HUES64 (cell line): ENCODE measurements at regions not wholly inside any gene's neighbourhood (a gene's known extent, or its start where the extent isn't known, plus 50 kb on each side); places are given as distances from the start of the nearest gene placed in this dataset.

Source experiments
- H3K27ac ChIP-seq: 2 replicates; pipeline ENCODE4 v1.7.0; 2013; ENCODE audit warnings: low read depth, low read length, inconsistent platforms
- H3K27me3 ChIP-seq: 2 replicates; pipeline ENCODE4 v1.6.1; 2013; ENCODE audit warnings: mild to moderate bottlenecking, low read length; ENCODE audit not compliant: insufficient read depth
- H3K36me3 ChIP-seq: 2 replicates; pipeline ENCODE4 v1.6.1; 2013; ENCODE audit warnings: mild to moderate bottlenecking, low read length; ENCODE audit not compliant: insufficient read depth
- H3K4me1 ChIP-seq: 2 replicates; pipeline ENCODE4 v1.6.1; 2013; ENCODE audit warnings: mild to moderate bottlenecking, low read length, moderate library complexity; ENCODE audit not compliant: insufficient read depth
- H3K4me3 ChIP-seq: 2 replicates; pipeline ENCODE4 v1.5.1; 2013; ENCODE audit warnings: mild to moderate bottlenecking, low read length, moderate library complexity
- H3K9ac ChIP-seq: 2 replicates; pipeline ENCODE4 v1.6.1; 2013; ENCODE audit warnings: mild to moderate bottlenecking, low read depth, low read length
- H3K9me3 ChIP-seq: 2 replicates; pipeline ENCODE4 v1.6.1; 2013; ENCODE audit warnings: low read depth, low read length; ENCODE audit not compliant: insufficient read depth
- WGBS: fragments of 150-250, 120-280 bp; methylation state at CpG from one replicate; pipeline ENCODE4 v1.1.7; 2013; ENCODE audit warnings: missing lambda C conversion rate; 5-methylcytosine and 5-hydroxymethylcytosine counted together

DNA sequence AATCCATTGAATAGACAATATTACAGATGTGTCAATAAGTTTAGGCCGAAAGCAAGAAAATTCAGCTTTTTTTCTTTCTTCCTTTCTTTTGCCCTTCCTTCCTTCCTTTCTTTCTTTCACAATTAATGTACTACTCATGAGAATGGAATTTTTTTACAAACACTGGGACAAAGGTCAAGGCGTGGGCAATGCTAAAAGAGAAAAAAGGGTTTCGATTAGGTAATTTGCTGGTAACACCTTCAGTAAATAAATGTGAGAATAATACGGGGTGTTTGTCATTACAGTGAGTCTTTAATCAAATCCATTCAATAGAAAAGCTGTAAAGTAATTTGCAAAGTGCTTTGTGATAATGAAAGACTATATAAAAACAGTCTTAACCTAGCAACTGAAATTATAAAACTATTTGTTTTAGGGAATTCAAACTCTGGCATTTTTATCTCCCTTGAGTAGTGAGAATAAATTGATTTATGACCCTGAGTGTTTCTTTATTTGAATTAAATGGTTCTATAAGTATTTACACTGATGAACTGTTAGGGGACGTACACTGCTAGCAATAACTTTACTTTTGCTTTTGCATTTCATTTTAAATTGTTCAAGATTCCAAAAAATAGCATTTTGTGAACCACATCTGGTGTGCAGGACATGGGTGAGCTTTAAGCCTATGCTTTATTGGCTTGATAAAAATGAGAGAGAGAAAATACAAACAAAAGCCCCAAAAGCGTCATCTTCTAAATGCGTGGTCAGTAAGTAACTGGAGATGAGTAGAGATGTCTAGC, 104.2 kb upstream of the THRB start:
- WGBS, result 76% methylated on average over 7 of the region's 7 CpGs
- Histone ChIP-seq H3K36me3 (no peaks in the 10 kb centered on the region), H3K9me3 (no peaks in the 10 kb centered on the region), H3K9ac (no peak overlapping the region), H3K4me3 (no peak overlapping the region), H3K4me1 (peaks cover 16% of the 10 kb centered on the region), H3K27me3 (no peaks in the 10 kb centered on the region), H3K27ac (no peak overlapping the region)

DNA sequence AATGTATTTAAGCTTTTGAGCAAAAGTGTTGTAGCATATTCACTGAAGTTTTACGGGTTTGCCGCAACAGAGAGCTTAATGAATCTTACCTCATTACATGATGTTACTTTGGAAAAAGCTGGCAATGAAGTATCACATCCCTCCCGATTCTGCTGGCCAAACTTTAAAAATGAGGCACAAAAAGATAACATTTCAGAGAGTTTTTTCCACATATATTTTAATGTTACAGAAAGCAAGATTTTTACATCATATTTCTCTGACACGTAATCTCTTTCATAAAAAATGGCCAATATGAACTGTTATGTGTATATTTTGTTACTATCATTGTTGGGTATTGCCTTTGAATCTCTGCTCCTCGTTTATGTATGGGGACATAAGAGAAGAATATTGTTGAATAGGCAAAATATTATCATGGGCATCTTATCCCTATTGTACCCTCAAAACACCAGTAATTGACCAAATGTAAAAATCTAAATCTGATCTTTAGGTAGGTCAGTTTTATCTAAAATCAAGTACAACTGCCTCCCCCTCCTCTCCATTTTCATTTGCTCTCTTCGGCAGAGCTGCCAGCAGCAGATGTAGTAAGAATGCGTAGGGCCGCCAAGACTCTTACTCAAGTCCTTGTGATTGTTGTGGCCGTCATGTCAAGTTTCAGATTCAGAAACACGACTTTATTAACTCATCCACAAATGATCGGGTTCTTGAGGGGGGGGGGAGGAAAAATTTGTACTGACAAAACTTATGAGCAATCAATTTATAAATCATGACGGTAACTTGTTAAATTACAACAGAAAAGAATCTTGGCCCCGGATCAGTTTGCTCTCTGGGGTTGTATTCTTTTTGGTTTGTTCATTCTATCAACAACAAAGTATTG, 106.7 kb upstream of the THRB start:
- H3K9me3 ChIP-seq, result no peaks in the 10 kb centered on the region
- peaks cover 16% of the 10 kb centered on the region for H3K4me1 ChIP-seq
- no peak overlapping the region for H3K27ac ChIP-seq
- H3K27me3 ChIP-seq, result no peaks in the 10 kb centered on the region
- H3K9ac ChIP-seq, result no peak overlapping the region
- WGBS, result 89% methylated on average over 10 of the region's 13 CpGs
- no peak overlapping the region for H3K4me3 ChIP-seq
- no peaks in the 10 kb centered on the region for H3K36me3 ChIP-seq

DNA sequence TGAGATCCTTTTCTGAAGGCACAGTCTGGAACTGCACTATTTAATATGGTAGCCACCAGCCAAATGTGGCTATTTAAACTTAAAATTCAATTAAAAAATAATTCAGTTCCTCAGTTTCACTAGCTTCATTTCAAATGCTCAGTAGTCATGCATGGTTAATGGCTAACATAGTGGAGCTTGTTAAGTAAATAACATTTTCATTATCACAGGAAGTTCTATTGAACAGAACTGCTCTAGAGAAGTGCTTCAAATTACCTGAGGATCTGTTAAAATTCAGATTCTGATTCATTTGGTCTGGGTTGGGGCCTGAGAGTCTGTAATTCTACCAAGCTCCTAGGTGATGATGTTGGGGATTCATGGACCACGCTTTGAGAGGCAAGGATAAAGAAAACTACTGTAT, 109.6 kb upstream of the THRB start:
- H3K36me3 ChIP-seq, result no peaks in the 10 kb centered on the region
- peaks cover 2% of the 10 kb centered on the region for H3K4me1 ChIP-seq
- no peak overlapping the region for H3K4me3 ChIP-seq
- no peaks in the 10 kb centered on the region for H3K9me3 ChIP-seq
- 95% methylated on average over 1 of the region's 1 CpG for WGBS
- H3K9ac ChIP-seq, result no peak overlapping the region
- H3K27ac ChIP-seq, result no peak overlapping the region
- H3K27me3 ChIP-seq, result no peaks in the 10 kb centered on the region

DNA sequence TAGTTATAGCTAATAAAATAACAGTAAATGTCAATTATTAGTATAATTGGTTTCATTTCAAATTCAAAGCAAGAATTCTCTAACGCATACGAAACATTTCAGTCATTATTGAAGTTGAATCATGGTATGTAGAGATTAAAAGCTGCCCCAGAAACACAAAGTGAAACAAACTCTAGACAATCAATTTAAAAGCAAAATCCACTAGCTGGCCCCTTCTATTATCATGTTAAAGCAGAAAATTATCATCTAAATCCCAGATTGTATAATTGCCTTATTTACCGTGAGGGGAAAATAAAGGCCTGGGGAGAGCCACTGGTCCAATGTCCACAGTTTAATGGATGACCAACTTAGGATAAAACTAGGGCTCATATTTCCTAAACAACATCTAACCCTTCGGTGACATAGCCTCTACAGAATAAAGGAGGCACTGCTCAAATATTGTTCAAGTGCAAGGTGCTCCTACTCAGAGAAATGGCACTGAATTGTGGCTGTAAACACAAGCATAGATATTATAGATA, 110.9 kb upstream of the THRB start:
- H3K27me3 ChIP-seq, result no peaks in the 10 kb centered on the region
- no peak overlapping the region for H3K4me3 ChIP-seq
- WGBS, result 94% methylated on average over 2 of the region's 4 CpGs
- no peaks in the 10 kb centered on the region for H3K9me3 ChIP-seq
- no peaks in the 10 kb centered on the region; the same call in 1 of the 2 replicates for H3K4me1 ChIP-seq
- H3K36me3 ChIP-seq, result no peaks in the 10 kb centered on the region
- H3K9ac ChIP-seq, result no peak overlapping the region
- H3K27ac ChIP-seq, result no peak overlapping the region

DNA sequence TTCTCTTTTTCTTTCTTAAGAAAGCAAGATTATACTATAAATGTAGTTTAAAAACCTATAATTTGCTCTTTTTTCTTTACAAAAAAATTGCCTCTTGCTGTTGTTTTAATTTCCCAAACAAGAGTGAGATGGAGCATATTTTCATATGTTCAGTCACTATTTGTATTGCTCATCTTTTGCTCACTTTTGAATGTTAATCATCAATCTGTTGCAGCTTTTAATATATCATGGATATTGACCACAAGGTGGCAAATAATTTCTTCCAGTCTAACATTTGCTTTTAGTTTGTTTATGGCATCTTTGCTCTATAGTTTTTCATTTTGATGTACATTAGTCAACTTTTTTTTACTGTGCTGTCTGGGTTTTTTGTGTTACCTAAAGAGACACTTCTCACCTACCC, 112.6 kb upstream of the THRB start:
- Histone ChIP-seq H3K4me3 (no peak overlapping the region), H3K27ac (no peak overlapping the region), H3K9ac (no peak overlapping the region), H3K9me3 (no peaks in the 10 kb centered on the region), H3K4me1 (no peaks in the 10 kb centered on the region; the same call in 1 of the 2 replicates), H3K27me3 (no peaks in the 10 kb centered on the region), H3K36me3 (no peaks in the 10 kb centered on the region)

DNA sequence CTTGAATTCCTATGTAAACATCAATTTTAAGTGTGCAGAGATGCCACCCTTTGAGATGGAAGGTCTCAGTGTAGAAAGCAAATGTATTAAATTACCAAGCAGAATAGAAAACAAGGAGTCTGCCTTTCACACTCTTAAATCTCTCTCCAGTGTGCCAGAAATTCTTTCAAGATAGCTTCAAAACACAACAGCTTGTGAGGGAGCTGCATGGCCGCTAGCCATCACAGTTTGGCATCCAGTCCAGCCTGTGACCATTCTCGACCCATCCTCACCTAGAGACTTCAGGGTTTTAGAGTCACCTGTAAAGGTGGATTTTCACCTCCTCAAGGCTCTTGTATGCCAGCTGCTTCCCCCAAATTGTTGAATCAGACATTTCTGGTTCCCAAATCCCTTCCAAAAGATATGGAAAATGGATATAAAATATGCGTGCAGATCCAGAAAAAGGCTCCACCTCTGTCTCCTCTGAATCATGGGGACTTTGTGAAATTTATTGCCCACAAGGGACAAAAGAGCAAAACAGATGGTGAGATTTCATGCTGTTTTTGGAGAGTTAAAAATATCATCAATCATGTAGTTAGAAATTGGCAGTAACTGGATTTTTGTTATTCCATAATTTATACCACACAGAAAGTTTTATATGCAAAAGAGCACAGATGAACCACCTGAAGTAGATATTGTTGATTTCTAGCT, 114.2 kb upstream of the THRB start:
- Histone ChIP-seq H3K36me3 (no peaks in the 10 kb centered on the region), H3K4me3 (no peak overlapping the region), H3K9ac (no peak overlapping the region), H3K9me3 (no peaks in the 10 kb centered on the region), H3K27me3 (no peaks in the 10 kb centered on the region), H3K4me1 (no peaks in the 10 kb centered on the region; the same call in 1 of the 2 replicates), H3K27ac (no peak overlapping the region)
- WGBS, result 98% methylated on average over 3 of the region's 3 CpGs

DNA sequence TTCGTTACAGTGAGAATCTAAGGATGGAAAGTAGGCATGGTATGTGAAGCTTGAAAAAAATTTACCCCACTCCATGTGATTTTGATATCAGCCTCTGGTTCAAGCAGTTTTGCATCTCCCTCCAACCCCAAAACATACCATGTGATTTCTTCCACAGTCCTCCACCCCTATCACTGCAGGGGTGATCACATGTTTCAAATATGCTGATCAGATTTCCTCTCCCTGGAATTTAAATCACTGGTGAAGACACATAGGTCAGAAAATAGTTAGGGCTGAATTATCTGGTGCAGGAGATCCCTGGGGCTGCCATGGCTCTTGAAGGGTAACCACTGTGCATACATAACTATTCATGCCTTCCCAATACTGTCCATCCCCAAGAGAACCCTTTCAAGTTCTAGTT, 119.7 kb upstream of the THRB start:
- Histone ChIP-seq H3K27ac (no peak overlapping the region), H3K9me3 (no peaks in the 10 kb centered on the region), H3K27me3 (no peaks in the 10 kb centered on the region), H3K36me3 (no peaks in the 10 kb centered on the region), H3K4me1 (no peaks in the 10 kb centered on the region), H3K9ac (no peak overlapping the region), H3K4me3 (no peak overlapping the region)
- WGBS, result no CpG with 5 or more reads among the region's 1 CpG

DNA sequence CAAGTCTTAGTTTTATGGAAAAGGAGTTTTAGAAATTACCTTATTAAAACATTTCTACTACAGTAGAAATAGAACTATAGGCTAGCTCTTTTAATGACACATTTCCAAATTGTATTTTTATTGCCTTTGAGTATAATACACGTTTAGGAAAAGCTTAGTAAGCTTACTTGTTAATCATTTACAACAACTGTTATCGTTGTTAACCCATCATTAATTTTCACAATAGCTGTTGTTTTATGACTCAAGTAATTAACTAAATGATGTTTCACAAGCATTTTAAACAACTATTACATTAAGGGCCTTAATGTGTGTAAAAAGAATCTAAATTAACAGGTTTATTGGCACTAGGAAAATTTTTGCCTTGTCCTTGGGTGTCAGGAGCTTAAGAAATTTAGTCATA, 120.5 kb upstream of the THRB start:
- 85% methylated on average over 2 of the region's 2 CpGs for WGBS
- H3K27me3 ChIP-seq, result no peaks in the 10 kb centered on the region
- no peaks in the 10 kb centered on the region for H3K4me1 ChIP-seq
- H3K9me3 ChIP-seq, result no peaks in the 10 kb centered on the region
- no peak overlapping the region for H3K4me3 ChIP-seq
- H3K36me3 ChIP-seq, result no peaks in the 10 kb centered on the region
- no peak overlapping the region for H3K9ac ChIP-seq
- H3K27ac ChIP-seq, result no peak overlapping the region

DNA sequence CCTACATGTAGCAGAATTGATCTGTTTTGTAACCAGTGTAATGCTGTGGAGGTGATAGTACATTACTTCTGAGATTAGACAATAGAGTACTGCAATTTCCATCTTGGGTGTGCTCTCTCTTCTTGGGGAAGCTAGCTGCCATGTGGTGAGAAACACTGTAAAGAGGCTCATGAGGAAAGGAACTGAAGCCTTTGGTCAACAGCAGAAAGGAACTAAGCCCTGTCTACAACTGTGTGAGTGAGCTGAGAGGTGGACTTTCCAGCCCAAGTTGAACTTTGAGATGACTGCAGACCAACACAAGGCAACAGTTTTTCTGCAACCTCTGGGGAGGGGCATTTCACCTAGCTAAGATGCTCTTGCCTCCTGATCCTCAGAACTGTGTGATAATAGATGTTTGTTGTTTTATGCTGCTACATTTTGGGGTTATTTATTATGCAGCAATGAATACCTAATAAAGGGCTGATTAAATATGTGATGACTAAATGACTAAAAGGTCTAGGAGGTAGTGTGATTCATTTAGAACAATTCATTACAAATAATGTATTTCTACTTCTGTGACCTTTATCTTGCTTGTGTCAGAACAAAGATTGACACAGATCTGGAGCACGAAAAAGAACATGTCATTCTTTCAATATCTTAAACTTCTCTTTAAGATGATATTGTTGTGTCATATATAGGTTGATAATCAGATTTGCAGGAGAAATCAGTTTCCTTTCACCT, 121.6 kb upstream of the THRB start:
- no peaks in the 10 kb centered on the region for H3K27me3 ChIP-seq
- no peaks in the 10 kb centered on the region for H3K4me1 ChIP-seq
- WGBS, result 100% methylated on average over 1 of the region's 1 CpG
- H3K9ac ChIP-seq, result no peak overlapping the region
- H3K9me3 ChIP-seq, result no peaks in the 10 kb centered on the region
- H3K27ac ChIP-seq, result no peak overlapping the region
- no peak overlapping the region for H3K4me3 ChIP-seq
- no peaks in the 10 kb centered on the region for H3K36me3 ChIP-seq

DNA sequence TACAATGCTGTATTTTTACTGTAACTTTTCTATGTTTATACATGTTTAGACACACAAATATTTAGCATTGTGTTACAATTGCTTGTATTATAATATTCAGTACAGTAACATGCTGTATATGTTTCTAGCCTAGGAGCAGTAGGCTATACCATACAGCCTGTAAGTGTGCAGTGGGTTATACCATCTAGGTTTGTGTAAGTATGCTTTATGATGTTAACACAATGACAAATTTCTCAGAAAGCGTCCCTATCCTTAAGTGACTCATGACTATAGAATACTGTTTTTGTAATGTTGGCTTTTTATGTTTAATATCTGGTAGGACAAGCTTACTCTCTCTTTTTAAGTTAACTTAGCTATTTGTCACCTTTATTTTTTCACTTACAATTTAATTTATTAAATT, 127.5 kb upstream of the THRB start:
- no CpG with 5 or more reads among the region's 1 CpG for WGBS
- Histone ChIP-seq H3K27ac (no peak overlapping the region), H3K9ac (no peak overlapping the region), H3K4me3 (no peak overlapping the region), H3K27me3 (no peaks in the 10 kb centered on the region), H3K9me3 (peaks cover 5% of the 10 kb centered on the region; the same call in 1 of the 2 replicates), H3K4me1 (peaks cover 19% of the 10 kb centered on the region; the same call in 1 of the 2 replicates), H3K36me3 (no peaks in the 10 kb centered on the region)
